ENCODE measurements at regions not wholly inside any gene's neighbourhood (a gene's known extent, or its start where the extent isn't known, plus 50 kb on each side); places are given as distances from the start of the nearest gene placed in this dataset.

DNA sequence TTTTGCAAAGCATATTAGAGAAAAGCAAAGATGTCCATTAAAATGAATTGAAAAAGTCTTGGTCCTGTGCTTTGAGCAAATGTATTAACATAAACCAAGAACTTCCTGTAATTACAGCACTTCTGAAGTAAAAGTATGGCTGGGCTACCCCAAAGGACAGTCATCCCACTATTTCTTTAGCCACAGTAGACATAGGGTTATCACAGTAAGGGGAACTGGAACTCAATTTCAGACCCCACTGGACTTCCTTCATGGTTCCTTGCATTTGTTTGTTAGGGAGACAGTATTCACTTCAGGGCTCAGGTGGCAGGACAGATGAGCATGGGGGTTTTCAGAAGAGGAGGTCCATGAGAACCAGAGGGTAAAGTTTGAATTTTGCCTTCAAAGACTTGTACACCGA is 203.1 kb upstream of the PDE1C start:
- H3K36me3 Mint-ChIP-seq (ENCODE audit: low read depth) = no peaks in the 10 kb centered on the region

DNA sequence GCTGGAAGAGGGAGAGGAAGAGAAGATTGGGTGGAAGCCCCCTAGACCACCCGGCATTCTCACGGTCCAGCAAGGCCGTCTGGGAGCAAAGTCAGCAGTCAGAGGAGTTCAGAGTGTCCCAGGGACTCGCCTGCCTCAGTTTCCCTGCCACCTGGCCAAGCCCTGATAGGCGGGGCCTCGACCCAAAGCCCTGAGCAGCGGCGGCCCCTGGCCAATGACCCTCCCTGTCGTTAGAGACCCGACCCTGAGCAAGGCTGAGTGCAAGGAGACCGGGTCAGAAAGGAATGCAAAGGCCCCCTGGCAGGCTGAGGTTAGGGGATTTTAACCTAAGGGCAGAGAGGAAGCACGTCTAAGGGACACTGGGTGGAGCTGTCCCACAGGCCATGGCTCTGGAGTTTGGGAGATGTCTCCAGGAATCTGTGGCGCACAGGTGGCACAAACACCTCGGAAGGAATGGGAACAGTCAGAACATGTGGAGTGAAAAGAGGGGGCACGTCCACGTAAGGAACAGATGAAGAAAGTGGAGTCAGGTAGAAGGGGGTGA is 196.8 kb upstream of the PDE1C start:
- Mint-ChIP-seq H3K27me3 (ENCODE audit: low read depth) (peaks cover 17% of the 10 kb centered on the region), H3K4me1 (no peaks in the 10 kb centered on the region), H3K27ac (no peak overlapping the region), H3K4me3 (no peak overlapping the region), H3K36me3 (ENCODE audit: low read depth) (no peaks in the 10 kb centered on the region), H3K9me3 (no peaks in the 10 kb centered on the region)
- TF ChIP-seq, protein P1, sequence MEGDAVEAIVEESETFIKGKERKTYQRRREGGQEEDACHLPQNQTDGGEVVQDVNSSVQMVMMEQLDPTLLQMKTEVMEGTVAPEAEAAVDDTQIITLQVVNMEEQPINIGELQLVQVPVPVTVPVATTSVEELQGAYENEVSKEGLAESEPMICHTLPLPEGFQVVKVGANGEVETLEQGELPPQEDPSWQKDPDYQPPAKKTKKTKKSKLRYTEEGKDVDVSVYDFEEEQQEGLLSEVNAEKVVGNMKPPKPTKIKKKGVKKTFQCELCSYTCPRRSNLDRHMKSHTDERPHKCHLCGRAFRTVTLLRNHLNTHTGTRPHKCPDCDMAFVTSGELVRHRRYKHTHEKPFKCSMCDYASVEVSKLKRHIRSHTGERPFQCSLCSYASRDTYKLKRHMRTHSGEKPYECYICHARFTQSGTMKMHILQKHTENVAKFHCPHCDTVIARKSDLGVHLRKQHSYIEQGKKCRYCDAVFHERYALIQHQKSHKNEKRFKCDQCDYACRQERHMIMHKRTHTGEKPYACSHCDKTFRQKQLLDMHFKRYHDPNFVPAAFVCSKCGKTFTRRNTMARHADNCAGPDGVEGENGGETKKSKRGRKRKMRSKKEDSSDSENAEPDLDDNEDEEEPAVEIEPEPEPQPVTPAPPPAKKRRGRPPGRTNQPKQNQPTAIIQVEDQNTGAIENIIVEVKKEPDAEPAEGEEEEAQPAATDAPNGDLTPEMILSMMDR (IDR thresholded peaks at IDR 0.05; ENCODE audit: unreplicated experiment in 3 of 3) = no peak

More for the DNA sequence above, 203.1 kb upstream of the PDE1C start:
- H3K27me3 Mint-ChIP-seq (ENCODE audit: low read depth) = peaks cover 21% of the 10 kb centered on the region
- no peaks in the 10 kb centered on the region for H3K4me1 Mint-ChIP-seq
- H3K27ac Mint-ChIP-seq = no peak overlapping the region
- H3K4me3 Mint-ChIP-seq = no peak overlapping the region
- no peaks in the 10 kb centered on the region for H3K9me3 Mint-ChIP-seq
- TF ChIP-seq, protein P1 (IDR thresholded peaks at IDR 0.05; ENCODE audit: unreplicated experiment in 3 of 3) = no peak

DNA sequence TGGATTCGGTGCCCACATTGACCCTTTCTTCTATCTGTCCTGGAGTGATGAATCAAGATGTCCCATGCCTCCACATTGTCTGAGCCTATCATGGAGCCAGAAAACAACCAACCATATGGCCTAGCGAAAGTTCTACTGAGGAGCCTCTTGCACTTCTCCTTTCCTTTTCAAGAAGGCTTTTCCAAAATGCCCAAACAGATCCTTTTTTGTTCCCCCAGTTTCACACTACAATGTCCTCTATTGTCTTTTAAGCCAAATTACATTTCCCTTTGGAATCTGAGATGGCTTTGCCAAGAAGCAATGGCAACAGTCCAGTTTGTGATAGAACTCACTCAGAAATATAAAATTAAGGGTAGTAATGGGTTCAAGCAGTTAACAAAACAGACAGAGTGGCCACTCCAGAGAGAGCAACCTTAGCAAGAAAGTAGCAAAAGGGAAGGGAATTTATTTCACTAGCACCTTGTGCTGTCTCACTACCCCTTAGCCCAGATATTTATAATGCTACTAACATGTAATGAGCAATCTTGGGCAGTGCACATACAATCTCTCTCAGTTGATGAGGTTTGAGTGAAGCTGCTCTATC is 194.6 kb upstream of the PDE1C start:
- TF ChIP-seq, protein P1 (IDR thresholded peaks at IDR 0.05; ENCODE audit: unreplicated experiment in 3 of 3) = no peak
- H3K9me3 Mint-ChIP-seq = no peaks in the 10 kb centered on the region
- H3K27me3 Mint-ChIP-seq (ENCODE audit: low read depth) = peaks cover 20% of the 10 kb centered on the region
- H3K4me1 Mint-ChIP-seq = no peaks in the 10 kb centered on the region
- H3K36me3 Mint-ChIP-seq (ENCODE audit: low read depth) = no peaks in the 10 kb centered on the region
- no peak overlapping the region for H3K27ac Mint-ChIP-seq
- no peak overlapping the region for H3K4me3 Mint-ChIP-seq

DNA sequence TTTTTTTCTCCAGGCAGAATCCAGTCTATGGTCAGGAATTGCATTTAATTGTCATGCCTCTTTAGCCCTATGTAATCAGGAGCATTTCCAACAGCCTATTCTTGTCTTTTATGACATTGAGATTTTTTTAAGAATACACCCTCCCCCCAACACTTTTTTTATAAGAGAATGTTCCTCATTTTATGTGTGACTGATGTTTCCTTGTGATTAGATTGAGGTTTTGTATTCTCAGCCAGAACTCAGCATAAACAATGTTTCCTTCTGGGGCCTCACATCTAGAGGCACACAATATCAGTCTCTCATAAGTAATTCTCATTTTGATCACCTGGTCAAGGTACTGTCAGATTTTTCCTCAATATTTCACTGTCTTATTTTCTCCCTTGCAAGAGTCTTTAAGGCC is 193.4 kb upstream of the PDE1C start:
- Mint-ChIP-seq H3K4me3 (no peak overlapping the region), H3K27me3 (ENCODE audit: low read depth) (peaks cover 27% of the 10 kb centered on the region), H3K27ac (no peak overlapping the region), H3K9me3 (no peaks in the 10 kb centered on the region), H3K36me3 (ENCODE audit: low read depth) (no peaks in the 10 kb centered on the region), H3K4me1 (no peaks in the 10 kb centered on the region)
- TF ChIP-seq, protein P1 (IDR thresholded peaks at IDR 0.05; ENCODE audit: unreplicated experiment in 3 of 3) = no peak

DNA sequence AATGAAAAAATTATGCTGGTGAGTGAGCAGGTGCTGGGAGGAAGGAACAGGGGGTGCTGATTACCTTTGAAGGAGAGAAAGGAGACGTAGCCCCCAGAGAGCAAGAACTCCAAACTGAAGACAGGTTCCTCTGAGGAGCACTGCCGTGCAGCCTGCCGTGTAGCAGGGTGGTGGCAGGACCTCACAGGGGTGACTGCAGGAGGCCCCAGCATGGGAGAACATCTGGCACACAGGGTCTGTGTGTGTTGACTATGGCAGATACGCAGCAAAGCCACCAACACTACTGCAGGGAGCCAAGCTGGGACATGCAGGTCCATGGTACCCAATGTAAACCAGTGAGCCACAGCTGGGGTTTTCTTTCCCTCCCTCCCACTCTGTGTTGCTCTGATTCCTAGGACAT is 192.1 kb upstream of the PDE1C start:
- Mint-ChIP-seq H3K36me3 (ENCODE audit: low read depth) (no peaks in the 10 kb centered on the region), H3K4me3 (no peak overlapping the region), H3K9me3 (no peaks in the 10 kb centered on the region), H3K27ac (no peak overlapping the region), H3K27me3 (ENCODE audit: low read depth) (peaks cover 18% of the 10 kb centered on the region), H3K4me1 (no peaks in the 10 kb centered on the region)
- TF ChIP-seq, protein P1 (IDR thresholded peaks at IDR 0.05; ENCODE audit: unreplicated experiment in 3 of 3) = no peak

DNA sequence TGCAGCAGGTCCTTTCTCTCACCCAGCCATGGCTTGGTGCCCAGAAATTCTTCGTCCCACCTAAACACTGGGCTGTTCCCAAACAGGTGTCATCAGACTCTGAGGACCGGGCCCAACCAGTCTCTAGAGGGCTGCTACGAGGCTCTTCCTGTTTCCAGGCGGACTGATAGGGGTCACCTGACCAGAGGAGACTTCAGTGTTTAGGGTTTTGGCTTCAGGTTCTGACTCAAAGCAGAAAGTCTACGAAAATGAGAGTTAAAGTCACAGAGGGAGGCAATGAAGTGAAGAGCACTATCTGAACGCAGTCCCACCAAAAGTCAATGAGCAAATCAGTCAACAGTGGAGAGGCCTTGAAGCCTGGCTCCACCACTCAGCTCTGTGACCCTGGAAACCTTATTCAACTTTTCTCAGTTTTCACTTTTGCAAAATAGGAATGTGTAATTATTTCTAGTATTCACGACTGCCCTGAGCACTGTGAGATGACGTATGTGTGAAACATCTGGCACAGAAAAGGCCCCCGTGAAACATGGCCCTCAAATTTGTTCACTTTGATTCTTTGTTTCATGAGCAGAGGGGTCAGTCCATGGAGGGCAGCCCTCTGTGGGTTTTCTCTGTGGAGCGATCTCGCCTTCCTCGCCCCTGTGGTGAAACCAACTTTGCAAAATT is 189.9 kb upstream of the PDE1C start:
- H3K27ac Mint-ChIP-seq = no peak overlapping the region
- TF ChIP-seq, protein P1 (IDR thresholded peaks at IDR 0.05; ENCODE audit: unreplicated experiment in 3 of 3) = no peak
- H3K27me3 Mint-ChIP-seq (ENCODE audit: low read depth) = peaks cover 15% of the 10 kb centered on the region
- H3K4me1 Mint-ChIP-seq = peaks cover 8% of the 10 kb centered on the region
- no peak overlapping the region for H3K4me3 Mint-ChIP-seq
- no peaks in the 10 kb centered on the region for H3K36me3 Mint-ChIP-seq (ENCODE audit: low read depth)
- no peaks in the 10 kb centered on the region for H3K9me3 Mint-ChIP-seq

All from nephron (organoid).